ENCODE measurements at regions not wholly inside any gene's neighbourhood (a gene's known extent, or its start where the extent isn't known, plus 50 kb on each side); places are given as distances from the start of the nearest gene placed in this dataset.

- DNase-seq (peak in 1 of 14 experiments; percentile 26), ATAC-seq (ENCODE audit: poor library complexity) (no peak)
- Histone ChIP-seq H3K27me3 (ENCODE audit: control insufficient read depth in 1 of 2, insufficient read depth in 2 of 2, low read length in 2 of 2) (no peaks in the 10 kb centered on the region), H3K9me3 (ENCODE audit: control insufficient read depth in 1 of 2, insufficient read depth in 1 of 2, low read length in 2 of 2) (no peaks in the 10 kb centered on the region), H3K36me3 (ENCODE audit: insufficient read depth, low read length) (no peaks in the 10 kb centered on the region), H3K4me3 (ENCODE audit: low read length) (no peak overlapping the region), H3K27ac (ENCODE audit: low read depth in 1 of 2, low read length in 2 of 2) (no peak overlapping the region), H3K4me1 (ENCODE audit: insufficient read depth, low read length) (no peaks in the 10 kb centered on the region)
- ChIA-PET POLR2A (no interaction called here), CTCF (no interaction called here)
- TF ChIP-seq, protein P1, sequence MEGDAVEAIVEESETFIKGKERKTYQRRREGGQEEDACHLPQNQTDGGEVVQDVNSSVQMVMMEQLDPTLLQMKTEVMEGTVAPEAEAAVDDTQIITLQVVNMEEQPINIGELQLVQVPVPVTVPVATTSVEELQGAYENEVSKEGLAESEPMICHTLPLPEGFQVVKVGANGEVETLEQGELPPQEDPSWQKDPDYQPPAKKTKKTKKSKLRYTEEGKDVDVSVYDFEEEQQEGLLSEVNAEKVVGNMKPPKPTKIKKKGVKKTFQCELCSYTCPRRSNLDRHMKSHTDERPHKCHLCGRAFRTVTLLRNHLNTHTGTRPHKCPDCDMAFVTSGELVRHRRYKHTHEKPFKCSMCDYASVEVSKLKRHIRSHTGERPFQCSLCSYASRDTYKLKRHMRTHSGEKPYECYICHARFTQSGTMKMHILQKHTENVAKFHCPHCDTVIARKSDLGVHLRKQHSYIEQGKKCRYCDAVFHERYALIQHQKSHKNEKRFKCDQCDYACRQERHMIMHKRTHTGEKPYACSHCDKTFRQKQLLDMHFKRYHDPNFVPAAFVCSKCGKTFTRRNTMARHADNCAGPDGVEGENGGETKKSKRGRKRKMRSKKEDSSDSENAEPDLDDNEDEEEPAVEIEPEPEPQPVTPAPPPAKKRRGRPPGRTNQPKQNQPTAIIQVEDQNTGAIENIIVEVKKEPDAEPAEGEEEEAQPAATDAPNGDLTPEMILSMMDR (IDR thresholded peaks at IDR 0.05): no peak
- Mint-ChIP-seq H3K4me3 (no peak overlapping the region), H3K4me1 (ENCODE audit: low read depth) (no peaks in the 10 kb centered on the region), H3K9me3 (no peaks in the 10 kb centered on the region), H3K36me3 (ENCODE audit: low read depth) (no peaks in the 10 kb centered on the region), H3K27ac (no peak overlapping the region), H3K27me3 (no peaks in the 10 kb centered on the region)
- intact Hi-C loops (cut with DNase I, micrococcal nuclease): no loop called here
Observed at GRCh38 chr13:48891586-48891985, 84.1 kb upstream of the FNDC3A start.

DNA sequence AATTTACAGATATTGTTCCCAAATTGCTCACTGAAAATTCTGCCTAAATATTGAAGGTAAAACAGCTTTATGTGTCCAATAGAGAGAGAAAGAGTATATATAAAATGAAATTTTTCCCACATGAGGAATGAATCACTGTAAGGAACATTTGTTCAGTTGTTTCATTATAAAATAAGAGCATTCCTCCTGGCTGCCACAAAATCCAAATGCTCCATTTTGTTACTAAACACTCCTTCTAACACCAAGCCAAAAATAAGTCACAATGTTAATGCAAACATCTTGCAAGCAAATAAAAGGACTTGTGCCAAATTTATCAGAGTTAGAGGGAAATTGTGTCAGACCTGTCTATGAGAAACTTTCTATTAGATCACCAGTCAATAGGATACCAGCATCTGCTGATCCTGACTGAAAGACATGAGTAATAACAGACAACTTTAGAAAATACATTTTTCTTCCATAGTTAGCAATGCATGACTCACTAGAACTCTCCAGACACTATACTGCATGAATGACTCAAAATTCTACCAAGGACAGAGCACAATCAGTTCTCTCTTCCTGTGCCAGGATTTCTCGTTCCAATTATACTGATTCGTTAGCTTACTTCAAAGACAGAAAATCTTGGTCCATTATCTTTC, 83.5 kb upstream of the FNDC3A start:
- POLR2A ChIA-PET: no interaction called here
- no peak overlapping the region for H3K4me3 ChIP-seq (ENCODE audit: low read length)
- Mint-ChIP-seq H3K4me3 (no peak overlapping the region), H3K36me3 (ENCODE audit: low read depth) (no peaks in the 10 kb centered on the region), H3K27me3 (no peaks in the 10 kb centered on the region), H3K4me1 (ENCODE audit: low read depth) (no peaks in the 10 kb centered on the region), H3K27ac (no peak overlapping the region), H3K9me3 (no peaks in the 10 kb centered on the region)
- H3K4me1 ChIP-seq (ENCODE audit: insufficient read depth, low read length): no peaks in the 10 kb centered on the region
- ATAC-seq (ENCODE audit: poor library complexity): no peak
- TF ChIP-seq, protein P1 (IDR thresholded peaks at IDR 0.05): no peak
- no peaks in the 10 kb centered on the region for H3K9me3 ChIP-seq (ENCODE audit: control insufficient read depth in 1 of 2, insufficient read depth in 1 of 2, low read length in 2 of 2)
- CTCF ChIA-PET: interaction anchor here (0.7 kb wide), 1 partner anchor 16 kb away, joined by 4 read pairs; no protein-coding TSS in a partner anchor
- H3K36me3 ChIP-seq (ENCODE audit: insufficient read depth, low read length): no peaks in the 10 kb centered on the region
- H3K27ac ChIP-seq (ENCODE audit: low read depth in 1 of 2, low read length in 2 of 2): no peak overlapping the region
- DNase-seq: peak in 1 of 14 experiments; percentile 38
- intact Hi-C loops (cut with DNase I, micrococcal nuclease): no loop called here
- no peaks in the 10 kb centered on the region for H3K27me3 ChIP-seq (ENCODE audit: control insufficient read depth in 1 of 2, insufficient read depth in 2 of 2, low read length in 2 of 2)

DNA sequence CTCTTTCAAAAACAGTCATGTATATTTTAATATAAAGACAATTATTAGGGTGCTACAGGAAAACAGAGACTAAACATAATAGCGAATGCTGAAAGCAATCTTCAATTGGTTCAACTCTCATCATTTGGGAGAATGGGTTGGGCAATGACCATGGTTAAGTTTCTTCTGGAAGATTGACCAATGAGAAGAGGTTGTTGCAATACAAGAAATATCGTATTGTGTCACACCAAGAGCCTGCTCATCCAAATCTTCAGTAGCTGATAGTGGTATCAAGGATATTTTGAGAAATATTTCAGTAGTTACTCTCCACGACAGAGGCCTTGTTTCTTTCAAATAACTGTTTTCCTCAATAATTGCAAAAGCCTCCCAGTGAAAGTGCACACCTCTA, 83.0 kb upstream of the FNDC3A start:
- no peaks in the 10 kb centered on the region for H3K9me3 ChIP-seq (ENCODE audit: control insufficient read depth in 1 of 2, insufficient read depth in 1 of 2, low read length in 2 of 2)
- intact Hi-C loops (cut with DNase I, micrococcal nuclease): no loop called here
- no peaks in the 10 kb centered on the region for H3K27me3 ChIP-seq (ENCODE audit: control insufficient read depth in 1 of 2, insufficient read depth in 2 of 2, low read length in 2 of 2)
- no peaks in the 10 kb centered on the region for H3K36me3 Mint-ChIP-seq (ENCODE audit: low read depth)
- H3K27ac ChIP-seq (ENCODE audit: low read depth in 1 of 2, low read length in 2 of 2): no peak overlapping the region
- TF ChIP-seq, protein P1 (IDR thresholded peaks at IDR 0.05): no peak
- no peaks in the 10 kb centered on the region for H3K9me3 Mint-ChIP-seq
- POLR2A ChIA-PET: no interaction called here
- no peak overlapping the region for H3K4me3 ChIP-seq (ENCODE audit: low read length)
- H3K27me3 Mint-ChIP-seq: no peaks in the 10 kb centered on the region
- H3K36me3 ChIP-seq (ENCODE audit: insufficient read depth, low read length): no peaks in the 10 kb centered on the region
- H3K4me3 Mint-ChIP-seq: no peak overlapping the region
- ATAC-seq (ENCODE audit: poor library complexity): no peak
- CTCF ChIA-PET: interaction anchor here (0.7 kb wide), 1 partner anchor 17 kb away, joined by 4 read pairs; no protein-coding TSS in a partner anchor
- no peak for DNase-seq
- no peaks in the 10 kb centered on the region for H3K4me1 Mint-ChIP-seq (ENCODE audit: low read depth)
- no peak overlapping the region for H3K27ac Mint-ChIP-seq
- no peaks in the 10 kb centered on the region for H3K4me1 ChIP-seq (ENCODE audit: insufficient read depth, low read length)

All from CD4-positive, alpha-beta T cell (primary cell).